Right lobe of liver (tissue), 6 donors: ENCODE measurements at regions not wholly inside any gene's neighbourhood (a gene's known extent, or its start where the extent isn't known, plus 50 kb on each side); places are given as distances from the start of the nearest gene placed in this dataset.

Source experiments
- ATAC-seq, 4 donors: fragments of 200-7000 bp; cut with Tn5 transposase; one replicate each; pipeline ENCODE4 v1.9.1; 2020; ENCODE audit warnings: mild to moderate bottlenecking in 4 of 4, moderate library complexity in 4 of 4
- DNase-seq, 3 donors: peaks; one replicate each; pipeline ENCODE4 v3.0.0-alpha.2; 2020
- H3K27ac ChIP-seq, 3 donors: fragments of 200-600 bp; one replicate each; pipeline ENCODE4 v1.8.0; 2022
- H3K27me3 ChIP-seq, 2 donors: fragments of 200-600 bp; one replicate each; pipeline ENCODE4 v1.8.0; 2022
- H3K36me3 ChIP-seq, 4 donors: fragments of 200-600 bp; sonication (generic) in 1 of 4; one replicate each; pipeline versions ENCODE4 v1.5.1 to v1.8.0; 2017 to 2022; ENCODE audit warnings: control low read depth in 1 of 4
- H3K4me1 ChIP-seq, 4 donors: fragments of 200-600 bp; sonication (generic) in 1 of 4; one replicate each; pipeline versions ENCODE4 v1.5.1 to v1.8.0; 2017 to 2022; ENCODE audit warnings: control low read depth in 1 of 4
- H3K4me3 ChIP-seq, 3 donors: fragments of 200-600 bp; one replicate each; pipeline ENCODE4 v1.8.0; 2022
- H3K9me3 ChIP-seq, 4 donors: fragments of 200-600 bp; sonication (generic) in 1 of 4; one replicate each; pipeline versions ENCODE4 v1.5.1 to v1.8.0; 2017 to 2022; ENCODE audit warnings: control low read depth in 1 of 4
- POLR2A ChIP-seq: fragments of 450-650 bp; IDR thresholded peaks from one replicate; pipeline ENCODE4 v1.6.1; 2017; ENCODE audit warnings: antibody characterized with exemption, mild to moderate bottlenecking
- WGBS: methylation state at CpG from one replicate; pipeline ENCODE4 v1.1.6; 2018; ENCODE audit warnings: low coverage, low lambda C conversion rate; ENCODE audit not compliant: insufficient coverage; ENCODE audit errors: missing lambda C conversion rate; 5-methylcytosine and 5-hydroxymethylcytosine counted together
- intact Hi-C, 2 donors: fragments of 100-400 bp; cut with DNase I; formaldehyde crosslinking; loops; one replicate each; pipeline versions ENCODE4 v1.11.2 to v1.14.1; 2022
- TF ChIP-seq, protein P1 (sequence below), 4 donors: fragments of 200-600 bp in 3 of 4; fragments of 450-650 bp in 1 of 4; IDR thresholded peaks; one replicate each; pipeline versions ENCODE4 v1.5.1 to v1.8.0; 2016 to 2022; ENCODE audit warnings: antibody characterized with exemption in 4 of 4, mild to moderate bottlenecking in 2 of 4
- donor health status: DM: no; HTN: yes; CAD: no.
- donor health status: DM: no; HTN: no; CAD: no.
- donor health status: DM: no; HTN: no; CAD: no.
- donor health status: DM: no; HTN: yes; CAD: no.
- donor health status: DM: no; HTN: yes; CAD: no.

DNA sequence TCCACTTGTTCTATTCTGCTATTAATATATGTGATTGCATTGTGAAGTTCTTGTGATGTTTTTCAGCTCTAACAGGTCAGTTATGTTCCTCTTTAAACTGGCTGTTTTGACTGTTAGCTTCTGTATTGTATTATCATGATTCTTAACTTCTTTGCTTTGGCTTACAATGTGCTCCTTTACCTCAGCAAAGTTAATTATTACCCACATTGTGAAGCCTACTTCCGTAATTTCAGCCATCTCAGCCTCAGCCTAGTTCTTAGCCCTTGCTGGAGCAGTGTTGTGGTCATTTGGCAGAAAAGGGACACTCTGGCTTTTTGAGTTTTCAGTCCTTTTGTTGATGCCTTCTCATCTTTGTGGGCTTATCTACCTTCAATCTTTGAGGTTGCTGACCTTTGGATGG is 440.2 kb downstream of the TBC1D32 start:
- TF ChIP-seq, protein P1, sequence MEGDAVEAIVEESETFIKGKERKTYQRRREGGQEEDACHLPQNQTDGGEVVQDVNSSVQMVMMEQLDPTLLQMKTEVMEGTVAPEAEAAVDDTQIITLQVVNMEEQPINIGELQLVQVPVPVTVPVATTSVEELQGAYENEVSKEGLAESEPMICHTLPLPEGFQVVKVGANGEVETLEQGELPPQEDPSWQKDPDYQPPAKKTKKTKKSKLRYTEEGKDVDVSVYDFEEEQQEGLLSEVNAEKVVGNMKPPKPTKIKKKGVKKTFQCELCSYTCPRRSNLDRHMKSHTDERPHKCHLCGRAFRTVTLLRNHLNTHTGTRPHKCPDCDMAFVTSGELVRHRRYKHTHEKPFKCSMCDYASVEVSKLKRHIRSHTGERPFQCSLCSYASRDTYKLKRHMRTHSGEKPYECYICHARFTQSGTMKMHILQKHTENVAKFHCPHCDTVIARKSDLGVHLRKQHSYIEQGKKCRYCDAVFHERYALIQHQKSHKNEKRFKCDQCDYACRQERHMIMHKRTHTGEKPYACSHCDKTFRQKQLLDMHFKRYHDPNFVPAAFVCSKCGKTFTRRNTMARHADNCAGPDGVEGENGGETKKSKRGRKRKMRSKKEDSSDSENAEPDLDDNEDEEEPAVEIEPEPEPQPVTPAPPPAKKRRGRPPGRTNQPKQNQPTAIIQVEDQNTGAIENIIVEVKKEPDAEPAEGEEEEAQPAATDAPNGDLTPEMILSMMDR (IDR thresholded peaks at IDR 0.05): no peak
- TF ChIP-seq POLR2A: no peak
- Histone ChIP-seq H3K4me1 (no peaks in the 10 kb centered on the region), H3K4me3 (no peak overlapping the region), H3K27me3 (no peaks in the 10 kb centered on the region), H3K36me3 (no peaks in the 10 kb centered on the region), H3K27ac (no peak overlapping the region), H3K9me3 (no peaks in the 10 kb centered on the region)
- DNase-seq (no peak), ATAC-seq (no peak)
- intact Hi-C loops: no loop called here
- 25% methylated on average over 1 of the region's 1 CpG for WGBS

DNA sequence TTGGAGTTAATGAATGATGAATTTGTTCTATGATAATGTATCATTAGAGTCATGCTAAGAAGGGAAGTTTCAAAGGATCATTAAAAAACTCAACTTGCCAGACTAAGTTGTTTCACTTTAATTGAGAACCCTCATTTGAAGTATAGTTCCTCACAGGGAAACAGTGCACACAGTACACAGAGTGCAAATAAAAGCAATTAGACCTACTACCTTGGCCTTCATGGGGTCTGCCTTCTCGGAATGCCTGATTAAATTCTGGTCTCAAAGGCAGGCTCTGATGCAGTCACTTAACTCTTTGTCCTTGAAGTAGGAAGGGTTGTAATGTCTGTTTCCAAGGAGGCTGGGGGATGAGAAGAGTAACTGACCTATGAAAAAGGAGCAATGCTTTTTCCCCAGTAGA is 457.3 kb downstream of the TBC1D32 start:
- H3K27me3 ChIP-seq: no peaks in the 10 kb centered on the region
- H3K9me3 ChIP-seq: no peaks in the 10 kb centered on the region
- intact Hi-C loops: no loop called here
- H3K27ac ChIP-seq: no peak overlapping the region
- TF ChIP-seq POLR2A: no peak
- TF ChIP-seq, protein P1 (IDR thresholded peaks at IDR 0.05): no peak
- ATAC-seq: no peak
- 50% methylated on average over 1 of the region's 1 CpG for WGBS
- DNase-seq: no peak
- H3K4me1 ChIP-seq: no peaks in the 10 kb centered on the region
- H3K36me3 ChIP-seq: no peaks in the 10 kb centered on the region
- no peak overlapping the region for H3K4me3 ChIP-seq

DNA sequence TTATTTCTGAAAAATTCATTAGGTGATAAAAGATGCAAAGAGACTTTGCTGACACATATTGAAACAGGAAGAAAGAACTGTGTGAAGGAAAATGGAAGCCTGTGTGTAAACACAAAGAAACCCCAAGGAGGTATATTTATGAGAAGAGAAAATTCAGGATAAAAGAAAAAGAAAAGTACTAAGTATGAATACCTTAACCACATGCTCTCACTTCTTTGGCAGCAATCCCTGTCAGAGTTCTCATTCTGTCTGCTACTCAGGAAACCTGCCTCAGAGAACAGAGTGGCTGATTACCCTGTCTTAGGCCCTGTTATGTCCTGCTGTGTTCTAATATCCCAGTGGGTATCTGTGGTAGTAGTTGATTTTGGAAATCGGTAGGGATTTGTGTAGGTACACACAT is 457.9 kb downstream of the TBC1D32 start:
- Histone ChIP-seq H3K4me3 (no peak overlapping the region), H3K9me3 (no peaks in the 10 kb centered on the region), H3K27me3 (no peaks in the 10 kb centered on the region), H3K4me1 (no peaks in the 10 kb centered on the region), H3K36me3 (no peaks in the 10 kb centered on the region), H3K27ac (no peak overlapping the region)
- intact Hi-C loops: no loop called here
- ATAC-seq (no peak), DNase-seq (no peak)
- 69% methylated on average over 1 of the region's 1 CpG for WGBS
- TF ChIP-seq, protein P1 (IDR thresholded peaks at IDR 0.05): no peak
- no peak for TF ChIP-seq POLR2A

DNA sequence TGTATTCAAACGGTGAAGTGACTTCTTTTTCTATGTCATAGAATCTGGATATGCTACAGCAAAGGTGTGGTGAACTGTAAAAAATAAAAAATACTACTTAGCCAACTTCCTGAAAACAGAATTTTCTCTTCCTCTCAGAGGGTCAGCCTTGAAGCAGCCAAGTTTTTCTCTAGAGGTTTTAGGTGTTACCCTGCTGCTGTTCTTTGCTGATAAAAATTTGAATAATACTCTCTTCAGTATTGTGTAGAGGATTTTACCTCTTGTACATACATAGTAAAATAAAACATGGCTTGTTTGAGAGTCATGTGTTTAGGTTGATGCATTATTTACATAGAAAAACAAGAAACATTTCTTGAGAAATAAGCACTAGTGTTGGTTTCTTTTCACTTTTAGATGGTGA is 458.4 kb downstream of the TBC1D32 start:
- 15% methylated on average over 1 of the region's 1 CpG for WGBS
- TF ChIP-seq, protein P1 (IDR thresholded peaks at IDR 0.05): no peak
- TF ChIP-seq POLR2A: no peak
- ATAC-seq: no peak
- Histone ChIP-seq H3K9me3 (no peaks in the 10 kb centered on the region), H3K4me3 (no peak overlapping the region), H3K36me3 (no peaks in the 10 kb centered on the region), H3K4me1 (no peaks in the 10 kb centered on the region), H3K27me3 (no peaks in the 10 kb centered on the region), H3K27ac (no peak overlapping the region)
- intact Hi-C loops: no loop called here
- DNase-seq: no peak

DNA sequence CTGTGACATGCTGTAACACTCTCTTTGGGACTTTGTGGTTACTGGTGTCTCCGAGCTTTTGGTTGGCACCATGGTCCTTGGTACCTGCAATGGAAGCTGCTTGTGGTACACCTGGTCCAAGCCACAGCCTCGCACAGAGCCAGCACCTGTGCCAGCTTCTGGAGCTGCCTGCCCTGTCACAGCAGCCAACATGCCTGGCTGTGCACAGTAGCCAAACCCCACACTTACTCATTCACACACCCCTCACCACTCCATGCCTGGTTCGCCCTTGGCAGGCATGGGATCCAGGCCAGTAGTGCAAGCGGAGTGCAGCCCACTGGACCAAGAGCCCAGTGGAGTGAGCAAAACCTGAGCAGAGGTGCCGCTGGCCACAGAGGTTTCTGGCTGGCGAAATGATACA is 459.9 kb downstream of the TBC1D32 start:
- Histone ChIP-seq H3K27ac (no peak overlapping the region), H3K4me3 (no peak overlapping the region), H3K36me3 (no peaks in the 10 kb centered on the region), H3K4me1 (no peaks in the 10 kb centered on the region), H3K9me3 (no peaks in the 10 kb centered on the region), H3K27me3 (no peaks in the 10 kb centered on the region)
- WGBS: 80% methylated on average over 4 of the region's 6 CpGs
- no peak for TF ChIP-seq POLR2A
- TF ChIP-seq, protein P1 (IDR thresholded peaks at IDR 0.05): no peak
- ATAC-seq (no peak), DNase-seq (peak in 1 of 3 donors; percentile 10)
- intact Hi-C loops: no loop called here
